ENCODE measurements at regions not wholly inside any gene's neighbourhood (a gene's known extent, or its start where the extent isn't known, plus 50 kb on each side); places are given as distances from the start of the nearest gene placed in this dataset.
"Not testable (repeated sequence)": the region's sequence is repeated elsewhere in the genome, so short reads cannot be mapped to it uniquely, and the experiment has no call there.

- DNase-seq, result no peak
Measured at GRCh38 chr4:174066611-174067205, 216.8 kb downstream of the FBXO8 start.

- no peak for DNase-seq
Measured at GRCh38 chr4:174062831-174063230, 220.6 kb downstream of the FBXO8 start.

- no peak for DNase-seq
Measured at GRCh38 chr4:174061026-174061425, 222.4 kb downstream of the FBXO8 start.

GRCh38 chr4:174058846-174059245 lies 224.6 kb downstream of the FBXO8 start:
- DNase-seq, result no peak

GRCh38 chr4:174056959-174057358 lies 226.5 kb downstream of the FBXO8 start:
- no peak for DNase-seq

- no peak for DNase-seq
Measured at GRCh38 chr4:174055344-174055743, 228.1 kb downstream of the FBXO8 start.

- DNase-seq, result no peak
Measured at GRCh38 chr4:174053895-174054294, 229.6 kb downstream of the FBXO8 start.

- no peak for DNase-seq
Measured at GRCh38 chr4:174047363-174047762, 236.1 kb downstream of the FBXO8 start.

GRCh38 chr4:174045829-174046228 lies 237.6 kb downstream of the FBXO8 start:
- DNase-seq, result not testable (repeated sequence)

GRCh38 chr4:174045381-174045780 lies 238.1 kb downstream of the FBXO8 start:
- DNase-seq, result no peak

- DNase-seq, result no peak
Measured at GRCh38 chr4:174041555-174042105, 241.8 kb downstream of the FBXO8 start.

- no peak for DNase-seq
Measured at GRCh38 chr4:174040287-174040686, 243.2 kb downstream of the FBXO8 start.

GRCh38 chr4:174038481-174038880 lies 245.0 kb downstream of the FBXO8 start:
- no peak for DNase-seq

- no peak for DNase-seq
Measured at GRCh38 chr4:174037631-174038030, 245.8 kb downstream of the FBXO8 start.

- DNase-seq, result no peak
Measured at GRCh38 chr4:174037049-174037448, 246.4 kb downstream of the FBXO8 start.

GRCh38 chr4:174036576-174036975 lies 246.9 kb downstream of the FBXO8 start:
- DNase-seq, result no peak

GRCh38 chr4:174036111-174036510 lies 247.4 kb downstream of the FBXO8 start:
- DNase-seq, result no peak

GRCh38 chr4:174023641-174024040 lies 259.8 kb downstream of the FBXO8 start:
- DNase-seq, result no peak

- no peak for DNase-seq
Measured at GRCh38 chr4:174018236-174018635, 265.2 kb downstream of the FBXO8 start.

GRCh38 chr4:174016251-174016650 lies 267.2 kb downstream of the FBXO8 start:
- DNase-seq, result no peak

- DNase-seq, result no peak
Measured at GRCh38 chr4:174012886-174013259, 270.6 kb downstream of the FBXO8 start.

- DNase-seq, result no peak
Measured at GRCh38 chr4:174012135-174012885, 271.2 kb downstream of the FBXO8 start.

- no peak for DNase-seq
Measured at GRCh38 chr4:174010547-174010946, 272.9 kb downstream of the FBXO8 start.

GRCh38 chr4:174009686-174010451 lies 273.6 kb downstream of the FBXO8 start:
- DNase-seq, result no peak
